GM12878 (cell line): ENCODE measurements at regions not wholly inside any gene's neighbourhood (a gene's known extent, or its start where the extent isn't known, plus 50 kb on each side); places are given as distances from the start of the nearest gene placed in this dataset.
A peak's percentile ranks its signal among the peaks of the same experiment; 100 is the strongest.

Source experiments
- ATAC-seq: fragments of 200-7000 bp; cut with Tn5 transposase; 3 replicates; pipeline ENCODE4 v1.9.1; 2020; ENCODE audit warnings: mild to moderate bottlenecking, moderate library complexity
- BruUV-seq: library from RNA; stranded (reverse); fragments of 400-500 nt; replicated peaks from 2 replicates; lab custom pipeline; 2021; lab: Mats Ljungman, UMichigan
- CTCF ChIA-PET: fragments of 300-600 bp; sonication (Branson Sonifier 250); formaldehyde crosslinking; extraction: SDS; loops from one replicate; lab custom pipeline; 2021; ENCODE audit warnings: inconsistent platforms; lab: Yijun Ruan, JAX
- POLR2A ChIA-PET: fragments of 350-600 bp; formaldehyde crosslinking; extraction: SDS; loops from one replicate; lab custom pipeline; 2021; ENCODE audit warnings: inconsistent platforms; lab: Charles Lee
- RAD21 ChIA-PET: fragments of 300-600 bp; sonication (Branson Sonifier 250); formaldehyde crosslinking; loops from one replicate; lab custom pipeline; 2023; ENCODE audit warnings: antibody characterized with exemption; ENCODE audit not compliant: unreplicated experiment; lab: Charles Lee
- SMC1A ChIA-PET: fragments of 300-600 bp; sonication (Branson Sonifier 250); formaldehyde crosslinking; loops from one replicate; lab custom pipeline; 2023; ENCODE audit not compliant: unreplicated experiment, uncharacterized antibody; lab: Charles Lee
- DNase-seq: peaks from one replicate; pipeline ENCODE4 v3.0.0-alpha.2; 2011; ENCODE audit warnings: low read depth, low spot score
- FAIRE-seq: peaks from 3 replicates; lab custom pipeline; 2011; peaks lifted over from hg19 to GRCh38; lab: Jason Lieb, UNC
- H2AFZ ChIP-seq: 2 replicates; pipeline ENCODE4 v1.6.0; 2011; ENCODE audit warnings: low read depth, low read length, control low read depth; ENCODE audit not compliant: control insufficient read depth
- H3K27ac ChIP-seq: 2 replicates; pipeline ENCODE4 v1.5.1; 2011; ENCODE audit warnings: control low read depth; ENCODE audit not compliant: control insufficient read depth, insufficient read depth
- H3K27me3 ChIP-seq, 2 experiments: replicated peaks in 1 of 2; 2 replicates each; pipeline versions ENCODE4 v1.6.0 to v1.6.1; 2011; ENCODE audit warnings: low read length in 1 of 2; ENCODE audit not compliant: control insufficient read depth in 2 of 2, insufficient read depth in 2 of 2
- H3K36me3 ChIP-seq, 2 experiments: 2 replicates each; pipeline ENCODE4 v1.5.1; 2011; ENCODE audit warnings: low read length in 1 of 2; ENCODE audit not compliant: control insufficient read depth in 2 of 2, insufficient read depth in 2 of 2
- H3K4me1 ChIP-seq: 2 replicates; pipeline ENCODE4 v1.6.1; 2011; ENCODE audit warnings: mild to moderate bottlenecking, low read length, moderate library complexity, mixed read lengths; ENCODE audit not compliant: control insufficient read depth, insufficient read depth
- H3K4me2 ChIP-seq: 2 replicates; pipeline ENCODE4 v1.6.0; 2011; ENCODE audit warnings: control low read depth; ENCODE audit not compliant: control insufficient read depth, insufficient read depth
- H3K4me3 ChIP-seq: fragments of 200-600 bp; sonication (generic); 2 replicates; pipeline ENCODE4 v1.5.1; 2016
- H3K79me2 ChIP-seq: 2 replicates; pipeline ENCODE4 v1.6.0; 2011; ENCODE audit warnings: low read length; ENCODE audit not compliant: control insufficient read depth, insufficient read depth
- H3K9ac ChIP-seq: 2 replicates; pipeline ENCODE4 v1.8.0; 2011; ENCODE audit warnings: low read length, control low read depth, mixed read lengths; ENCODE audit not compliant: control insufficient read depth, insufficient read depth
- H3K9me3 ChIP-seq: replicated peaks from 3 replicates; pipeline ENCODE4 v1.5.1; 2011; ENCODE audit warnings: mild to moderate bottlenecking, low read length; ENCODE audit not compliant: control insufficient read depth, insufficient read depth
- H4K20me1 ChIP-seq: 2 replicates; pipeline ENCODE4 v1.6.0; 2011; ENCODE audit not compliant: control insufficient read depth, insufficient read depth
- HCFC1 ChIP-seq: fragments of 150-350 bp; IDR thresholded peaks from 2 replicates; pipeline ENCODE4 v1.6.1; 2014; ENCODE audit warnings: low read length
- SPI1 ChIP-seq: IDR thresholded peaks from 2 replicates; pipeline ENCODE4 v1.6.1; 2011; ENCODE audit warnings: low read depth, mild to moderate bottlenecking, low read length, moderate library complexity, borderline replicate concordance; ENCODE audit not compliant: insufficient read depth
- SREBF2 ChIP-seq: IDR thresholded peaks from 2 replicates; pipeline ENCODE4 v1.6.1; 2012; ENCODE audit warnings: mild to moderate bottlenecking, low read length
- SRF ChIP-seq, 2 experiments: IDR thresholded peaks; 2 replicates each; pipeline ENCODE4 v1.6.1; 2011; ENCODE audit warnings: low read depth in 2 of 2, low read length in 2 of 2, mild to moderate bottlenecking in 1 of 2, moderate library complexity in 1 of 2
- ZBTB40 ChIP-seq: fragments of 450-650 bp; IDR thresholded peaks from 2 replicates; pipeline ENCODE4 v1.6.1; 2016; ENCODE audit warnings: mild to moderate bottlenecking, moderate library complexity, borderline replicate concordance
- WGBS: methylation state at CpG from one replicate; pipeline ENCODE4 v1.1.6; 2016; ENCODE audit warnings: low lambda C conversion rate; ENCODE audit not compliant: insufficient replicate concordance, insufficient coverage; ENCODE audit errors: missing lambda C conversion rate; 5-methylcytosine and 5-hydroxymethylcytosine counted together
- in situ Hi-C: fragments of 300-500 bp; cut with MboI; formaldehyde crosslinking; loops from 9 replicates; pipeline ENCODE4 v1.14.3; 2018; ENCODE audit warnings: mixed read lengths
- intact Hi-C: fragments of 100-400 bp; cut with micrococcal nuclease; formaldehyde crosslinking; loops from one replicate; pipeline ENCODE4 v1.14.2; 2022; ENCODE audit not compliant: unreplicated experiment

GRCh38 chr3:72601983-72602750 is 246.1 kb downstream of the SHQ1 start:
- intact Hi-C loops (no loop called here), in situ Hi-C loops (no loop called here)
- no peak overlapping the region for H2AFZ ChIP-seq
- no peak overlapping the region for H3K4me3 ChIP-seq
- no peaks in the 10 kb centered on the region for H3K9me3 ChIP-seq
- no peaks in the 10 kb centered on the region for H3K79me2 ChIP-seq
- peaks cover 0 to 2% of the 10 kb centered on the region in 2 experiments; a peak in 1 of 4 replicates for H3K27me3 ChIP-seq
- 59% methylated on average over 4 of the region's 4 CpGs for WGBS
- ChIA-PET POLR2A (interaction anchor here (1.0 kb wide), 1 partner anchor 10 kb away, joined by 5 read pairs; no protein-coding TSS in a partner anchor), SMC1A (no interaction called here), CTCF (no interaction called here), RAD21 (interaction anchor here (0.6 to 1.5 kb wide), 3 partner anchors 95 to 727 kb away, joined by 3 to 4 read pairs (median 3); no protein-coding TSS in a partner anchor)
- H3K27ac ChIP-seq: no peak overlapping the region
- no peak overlapping the region for H3K4me2 ChIP-seq
- no peaks in the 10 kb centered on the region for H3K4me1 ChIP-seq
- no TSS peak for BruUV-seq
- TF ChIP-seq ZBTB40 (peak; percentile 90), SPI1 (peak; percentile 13; the same call in 1 of the 2 replicates), HCFC1 (no peak), SREBF2 (no peak), SRF (IDR thresholded peaks at IDR 0.05; ENCODE audit: low read depth in 2 of 2, low read length in 2 of 2) (no peak)
- ATAC-seq (no peak; the same call in 2 of the 3 replicates), DNase-seq (no peak), FAIRE-seq (no peak)
- H3K36me3 ChIP-seq: no peaks in the 10 kb centered on the region
- no peaks in the 10 kb centered on the region for H4K20me1 ChIP-seq
- no peak overlapping the region for H3K9ac ChIP-seq
